ENCODE measurements at regions not wholly inside any gene's neighbourhood (a gene's known extent, or its start where the extent isn't known, plus 50 kb on each side); places are given as distances from the start of the nearest gene placed in this dataset.

DNA sequence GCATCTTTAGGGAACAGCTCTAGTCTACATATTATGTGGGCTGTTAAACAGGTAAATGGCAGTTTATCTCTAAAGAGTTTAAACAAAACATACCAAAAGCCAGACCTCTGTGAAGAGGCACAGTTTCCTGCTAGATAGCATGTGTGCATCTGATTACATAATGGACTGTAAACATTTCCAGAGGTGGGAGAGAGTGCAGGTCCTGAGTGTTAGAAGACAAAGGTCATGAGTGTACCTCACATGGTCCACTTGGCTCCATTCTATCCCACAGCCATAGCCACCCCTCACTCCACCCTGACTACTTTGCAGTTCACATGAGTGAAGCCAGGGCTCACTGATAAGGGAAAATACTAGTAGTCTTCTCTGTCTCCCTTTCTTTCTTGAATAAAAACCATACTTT, 233.4 kb downstream of the MTX2 start:
- no peak for DNase-seq (ENCODE audit: low read depth, low spot score)

DNA sequence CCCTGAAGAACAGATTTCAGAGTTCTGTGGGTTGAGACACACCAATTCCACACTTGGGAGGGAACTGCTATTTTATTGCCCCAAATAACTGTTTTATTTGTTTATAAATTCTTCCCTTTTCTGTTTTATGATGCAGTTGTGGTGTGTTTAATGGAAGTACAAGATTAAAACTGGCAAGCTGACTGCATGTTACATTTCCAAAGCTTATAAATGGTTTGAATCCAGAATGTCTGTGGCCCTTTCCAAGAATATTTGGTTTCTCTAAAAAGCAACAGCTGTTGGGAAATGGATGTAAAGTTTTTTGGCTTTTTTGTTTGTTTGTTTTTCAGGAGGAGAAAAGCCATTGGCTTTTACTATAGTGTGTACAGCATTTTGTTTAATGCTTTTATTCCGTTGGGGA, 234.5 kb downstream of the MTX2 start:
- no peak for DNase-seq (ENCODE audit: low read depth, low spot score)

DNA sequence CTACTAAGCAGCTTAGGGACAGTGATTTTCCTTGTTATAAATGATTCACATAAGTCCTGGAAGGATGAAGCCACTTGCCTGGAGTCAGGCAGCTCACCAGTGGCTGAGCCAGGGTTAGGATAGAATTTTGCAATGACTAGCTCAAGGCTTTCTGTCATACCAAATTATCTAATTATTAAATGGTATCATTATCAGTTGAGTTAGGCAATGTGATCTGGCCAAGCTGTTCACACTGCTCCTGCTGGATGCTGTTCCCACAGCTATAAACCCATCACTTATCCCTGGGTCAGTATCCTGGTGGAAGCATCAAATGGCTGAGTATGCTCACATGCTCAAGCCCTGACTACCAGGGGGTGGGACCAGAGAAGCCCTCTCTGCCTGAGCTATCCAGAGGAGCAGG, 235.2 kb downstream of the MTX2 start:
- no peak for DNase-seq (ENCODE audit: low read depth, low spot score)

DNA sequence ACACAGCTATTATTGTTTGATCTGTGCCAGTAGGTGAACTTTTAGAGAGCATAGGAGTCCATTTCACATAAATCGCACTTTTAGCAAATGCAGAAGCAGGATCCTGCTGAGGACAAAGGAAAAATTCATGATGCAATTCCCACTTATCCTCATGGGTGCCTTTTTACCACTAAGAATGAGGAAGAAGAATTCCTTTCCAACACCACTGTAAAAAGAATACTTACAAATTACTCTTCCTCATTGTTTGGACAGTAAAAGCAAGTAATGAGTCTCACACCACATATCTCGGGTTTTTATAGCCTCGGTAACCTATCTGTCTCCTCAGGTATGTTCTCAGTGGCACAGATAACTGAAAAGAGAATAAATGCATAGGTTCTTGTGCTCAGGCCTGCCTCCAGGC, 238.5 kb downstream of the MTX2 start:
- DNase-seq (ENCODE audit: low read depth, low spot score), result no peak

DNA sequence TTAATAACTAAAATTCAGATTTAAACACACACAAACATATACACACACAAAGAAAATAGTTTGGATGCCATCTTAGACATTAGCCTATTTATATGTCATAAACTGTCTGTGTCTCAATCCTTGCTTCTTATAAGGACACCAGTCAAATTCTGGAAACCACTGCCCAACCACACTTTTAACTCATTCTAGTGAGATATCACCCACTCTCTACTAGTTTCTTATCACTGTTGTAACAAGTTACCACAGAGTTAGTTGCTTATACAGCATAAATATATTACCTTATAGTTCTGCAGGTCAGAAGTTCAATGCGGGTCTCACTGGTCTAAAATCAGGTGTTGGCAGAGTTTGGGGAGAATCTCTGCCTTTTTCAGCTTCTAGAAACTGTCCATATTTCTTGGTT, 239.1 kb downstream of the MTX2 start:
- DNase-seq (ENCODE audit: low read depth, low spot score), result no peak

DNA sequence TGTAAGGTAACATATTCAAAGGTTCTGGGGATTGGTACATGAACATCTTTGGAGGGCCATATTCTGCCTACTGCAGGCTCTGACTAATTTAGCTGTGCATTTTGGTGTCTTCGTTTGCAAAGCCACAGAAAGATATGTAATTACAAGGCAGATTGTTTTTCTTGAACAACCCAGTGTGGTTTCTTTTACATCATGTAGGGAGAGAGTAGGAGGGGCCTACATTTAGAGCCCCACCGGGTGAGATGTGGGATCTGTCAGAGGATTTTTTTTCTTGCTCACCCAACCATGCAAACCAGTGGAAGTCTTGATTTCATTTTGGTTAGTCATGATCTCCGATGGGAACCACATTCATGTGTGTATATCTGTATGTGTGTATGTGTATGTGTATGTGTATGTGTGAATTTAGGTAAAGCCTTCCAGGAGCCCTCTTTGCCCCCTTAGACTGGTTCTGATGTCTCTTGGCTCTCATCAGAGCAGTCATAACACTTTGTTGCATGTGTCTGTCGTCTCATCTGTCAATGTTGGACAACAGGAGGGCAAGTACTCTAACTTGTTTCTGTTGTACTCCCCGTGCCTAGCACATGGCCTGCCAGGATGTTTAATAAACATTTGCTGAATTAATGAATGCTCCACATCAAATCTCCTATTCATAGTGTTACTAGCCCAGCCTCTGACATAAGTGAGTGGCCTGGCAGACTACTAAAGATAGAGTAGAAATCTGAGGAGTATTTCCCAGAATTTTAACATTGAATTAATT, 239.9 kb downstream of the MTX2 start:
- DNase-seq (ENCODE audit: low read depth, low spot score), result no peak

DNA sequence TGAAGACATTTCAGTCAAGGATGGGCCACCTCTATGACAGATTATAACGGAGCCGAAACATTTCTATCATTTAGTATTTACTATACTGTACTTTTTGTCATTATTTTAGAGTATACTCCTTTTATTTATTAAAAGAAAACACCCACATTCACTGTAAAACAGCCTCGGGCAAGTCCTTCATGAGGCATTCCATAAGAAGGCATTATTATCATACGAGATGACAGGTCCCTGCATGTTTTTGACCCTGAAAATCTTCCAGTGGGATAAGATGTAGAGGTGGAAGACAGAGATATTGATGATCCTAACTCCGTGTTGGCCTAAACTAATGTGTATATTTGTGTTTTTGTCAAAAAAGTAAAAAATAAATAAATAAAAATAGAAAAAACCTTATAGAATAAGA, 245.0 kb downstream of the MTX2 start:
- no peak for DNase-seq (ENCODE audit: low read depth, low spot score)

DNA sequence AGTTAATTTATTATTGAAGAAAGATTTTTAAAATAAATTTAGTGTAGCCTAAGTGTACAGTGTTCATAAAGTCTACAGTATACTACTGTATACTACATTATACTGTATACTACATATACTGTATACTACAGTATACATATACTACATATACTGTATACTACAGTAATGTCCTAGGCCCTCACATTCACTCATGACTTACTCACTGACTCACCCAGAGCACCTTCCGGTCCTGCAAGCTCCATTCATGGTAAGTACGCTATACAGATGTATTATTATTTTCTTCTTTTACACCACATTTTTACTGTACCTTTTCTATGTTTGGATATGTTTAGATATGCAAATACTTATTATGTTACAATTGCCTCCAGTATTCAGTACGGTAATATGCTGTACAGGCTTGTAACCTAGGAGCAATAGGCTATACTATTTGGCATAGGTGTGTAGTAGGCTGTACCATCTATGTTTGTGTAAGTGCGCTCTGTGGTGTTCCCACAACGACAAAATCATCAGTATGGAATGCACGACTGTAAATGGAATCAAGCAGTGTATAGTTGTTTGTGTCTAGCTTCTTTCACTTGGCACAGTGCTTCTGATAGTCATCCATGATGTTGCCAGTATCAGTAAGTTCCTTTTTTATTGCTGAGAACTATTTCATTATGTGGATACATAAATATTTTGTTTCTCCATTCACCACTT, 245.7 kb downstream of the MTX2 start:
- DNase-seq (ENCODE audit: low read depth, low spot score), result no peak

DNA sequence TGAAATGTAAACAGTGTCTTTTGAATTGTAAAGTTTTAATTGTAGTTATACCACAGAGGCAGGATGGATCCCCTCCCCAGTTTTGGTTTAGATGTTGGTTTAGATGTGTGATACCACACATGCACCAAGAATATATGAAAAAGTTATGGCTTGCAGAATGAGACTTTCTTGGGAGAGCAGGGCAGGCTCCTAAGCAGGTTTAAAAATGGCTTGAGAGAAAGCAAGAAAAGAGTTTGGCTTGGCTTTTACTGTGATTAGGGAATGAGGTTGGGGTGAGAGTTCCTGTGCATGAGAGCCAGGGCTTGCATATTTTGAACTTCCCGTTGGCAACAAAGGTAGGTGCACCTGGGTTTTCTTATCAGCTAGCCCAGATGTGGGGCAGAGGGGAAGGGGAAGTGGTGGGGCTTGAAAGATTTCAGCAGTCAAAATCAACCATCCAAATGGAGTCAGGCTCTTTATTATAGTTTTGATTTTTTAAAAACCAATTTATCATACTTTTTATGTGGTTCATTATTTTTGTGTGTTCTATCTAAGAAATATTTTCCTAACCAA, 246.9 kb downstream of the MTX2 start:
- no peak for DNase-seq (ENCODE audit: low read depth, low spot score)

DNA sequence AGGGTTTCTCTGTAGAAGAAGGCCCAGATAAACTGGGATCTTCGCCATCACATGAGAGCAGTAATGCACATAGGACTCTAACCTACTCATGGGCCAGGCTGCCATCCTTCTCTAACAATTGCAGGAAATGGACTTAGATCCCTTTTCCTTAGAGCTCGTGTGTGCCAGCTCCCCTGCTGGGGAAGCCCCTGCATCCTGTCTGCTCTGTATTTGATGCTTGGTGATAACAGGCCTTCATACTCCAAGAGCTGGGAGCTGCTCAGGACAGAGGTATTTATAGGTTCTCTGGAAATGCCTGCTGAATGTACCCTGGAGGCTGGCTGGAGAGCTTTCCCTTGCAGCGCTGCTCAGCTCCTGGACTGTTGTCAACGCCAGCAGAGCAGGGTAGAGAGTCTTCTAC, 249.6 kb downstream of the MTX2 start:
- DNase-seq (ENCODE audit: low read depth, low spot score), result no peak

DNA sequence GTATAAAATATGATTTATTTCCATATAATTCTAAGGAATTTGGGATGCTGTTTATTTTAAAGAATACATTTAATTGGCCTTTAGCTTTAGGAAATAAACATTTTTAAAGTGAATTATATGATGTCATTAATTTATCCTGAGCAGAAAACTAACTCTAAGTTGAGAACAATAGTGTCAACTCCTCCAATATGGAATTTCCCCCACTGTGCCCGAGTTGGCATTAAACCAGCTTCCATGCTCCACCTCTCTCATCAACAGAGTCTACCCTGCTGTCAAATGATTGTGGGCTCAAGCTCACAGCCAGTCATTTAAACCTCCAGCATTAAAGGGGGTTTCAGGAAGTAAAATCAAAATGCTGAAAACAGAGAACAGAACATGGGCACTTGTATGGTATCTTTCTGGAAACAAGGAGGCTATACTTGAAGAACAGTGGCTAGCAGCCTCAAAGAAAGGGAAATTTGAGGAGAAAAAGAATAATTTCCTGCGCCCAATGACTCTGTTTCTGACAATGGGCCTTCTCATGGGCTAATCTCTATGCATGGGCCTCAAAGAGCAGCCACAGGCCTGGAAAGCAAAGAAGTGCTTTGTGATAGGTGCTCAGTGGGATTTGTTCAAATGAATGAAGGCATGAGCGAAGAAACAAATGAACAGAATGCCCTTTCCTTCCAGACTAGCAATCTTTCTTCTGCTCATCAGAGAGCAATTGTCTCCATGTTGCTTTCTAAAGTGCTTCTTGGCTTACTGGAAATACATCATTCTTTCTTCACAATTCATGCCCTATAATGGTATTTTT, 252.8 kb downstream of the MTX2 start:
- no peak for DNase-seq (ENCODE audit: low read depth, low spot score)

DNA sequence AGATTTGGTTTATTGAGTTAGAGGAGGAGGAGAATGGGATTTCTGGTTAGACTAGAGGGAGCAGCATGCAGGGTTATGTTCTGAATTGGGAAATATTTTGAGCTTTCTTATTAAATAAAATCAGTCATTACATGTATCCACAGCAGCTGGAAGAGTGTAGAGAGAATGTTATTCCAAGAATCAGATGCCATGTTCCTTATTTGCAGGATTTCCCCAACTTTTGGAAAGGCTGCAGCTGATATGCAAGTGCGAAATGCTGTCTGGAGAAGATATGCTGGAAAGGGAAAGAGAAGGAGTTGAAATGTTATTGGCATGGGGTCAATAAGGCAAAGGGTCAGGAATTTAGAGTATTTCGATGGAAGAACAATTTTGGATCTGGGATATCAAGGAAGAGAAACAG, 255.8 kb downstream of the MTX2 start:
- no peak for DNase-seq (ENCODE audit: low read depth, low spot score)

DNA sequence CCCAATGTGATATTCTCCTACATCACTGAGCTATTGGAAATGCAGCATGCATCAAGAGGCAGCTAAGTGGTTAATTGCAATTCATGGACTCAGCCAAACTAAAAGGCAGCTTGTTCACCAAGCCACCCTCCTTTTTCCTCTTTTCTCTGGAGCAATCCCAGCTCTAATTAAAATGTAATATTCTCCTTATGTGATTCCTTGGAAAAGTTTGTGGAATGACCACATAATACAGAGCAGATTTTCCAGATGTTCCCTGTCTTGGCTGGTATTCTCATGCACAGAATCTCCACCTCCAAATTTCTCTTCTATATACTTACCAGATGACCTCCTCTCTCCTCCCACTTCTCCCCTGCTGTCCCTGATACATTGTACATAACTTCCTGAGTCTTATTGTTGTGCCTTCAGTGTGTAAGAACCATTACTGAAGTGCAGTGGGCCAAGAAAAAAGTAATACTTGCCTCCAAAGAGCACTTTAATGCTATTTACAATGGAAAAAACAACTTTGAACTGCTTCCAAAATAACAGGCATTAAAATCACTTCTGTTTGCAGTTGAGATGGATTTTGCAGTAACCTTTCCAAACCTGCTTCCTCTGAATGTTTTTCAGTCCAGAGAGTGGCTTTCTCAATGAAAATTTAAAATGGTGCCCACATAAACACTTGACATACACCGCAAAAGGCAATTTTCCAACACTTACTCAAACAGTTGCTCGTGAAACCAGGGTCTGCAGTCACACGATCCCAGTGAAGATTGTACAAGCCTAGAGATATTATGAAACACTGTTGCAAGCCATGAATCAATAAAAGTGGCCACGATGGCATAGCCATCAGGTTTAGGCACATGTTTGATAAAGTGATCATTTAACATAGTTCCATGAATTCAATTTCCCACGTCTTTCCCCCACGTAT, 258.0 kb downstream of the MTX2 start:
- no peak for DNase-seq (ENCODE audit: low read depth, low spot score)

DNA sequence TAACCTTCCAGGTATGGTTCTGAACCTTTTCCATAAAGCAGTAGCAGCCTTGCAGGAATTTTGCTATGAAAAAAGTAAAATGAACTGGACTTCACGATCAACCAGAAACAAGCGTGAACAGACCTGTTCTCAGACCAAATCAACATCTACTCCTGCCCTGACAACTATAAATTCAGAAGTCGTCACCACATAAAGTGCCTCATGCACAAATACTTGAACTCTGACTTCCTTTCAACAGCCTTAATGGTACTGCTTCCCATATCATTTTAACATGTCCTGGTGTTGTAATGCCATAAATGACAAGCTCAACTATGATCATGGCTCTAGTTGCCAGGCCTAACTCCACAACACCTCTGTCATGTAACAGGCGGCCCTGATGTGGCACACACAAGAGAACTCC, 262.4 kb downstream of the MTX2 start:
- DNase-seq (ENCODE audit: low read depth, low spot score), result no peak

DNA sequence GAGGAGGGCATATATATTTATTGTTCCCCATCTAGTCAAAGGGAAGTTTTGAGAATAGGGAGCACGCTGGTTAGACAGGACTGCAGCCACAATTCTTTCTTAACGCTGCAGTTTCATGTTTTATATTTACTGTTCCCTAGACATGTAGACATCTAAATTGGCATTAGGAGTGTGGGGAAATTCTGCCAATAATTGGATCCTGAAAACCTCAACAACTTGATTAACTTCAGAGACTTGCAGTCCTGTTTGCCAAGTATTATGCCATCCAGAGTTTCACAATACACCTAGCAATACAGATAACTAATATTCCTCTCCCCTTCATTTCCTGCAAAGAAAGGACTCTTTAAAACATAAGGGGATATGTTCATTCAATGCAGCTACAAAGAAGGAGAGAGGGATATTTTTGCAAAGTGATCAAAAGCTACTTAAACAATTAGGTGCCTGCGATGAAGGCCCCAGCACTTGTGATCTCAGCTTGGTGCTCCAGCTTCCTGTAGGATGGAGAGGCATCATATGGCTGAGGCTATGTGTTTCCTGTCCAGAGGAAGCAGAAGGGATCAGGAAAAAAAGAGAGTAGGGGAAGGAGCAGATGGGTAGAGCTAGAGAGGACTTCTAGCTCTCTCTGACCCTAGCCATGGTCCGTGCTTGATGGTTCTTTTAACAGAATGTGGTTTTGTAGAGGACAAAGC, 264.4 kb downstream of the MTX2 start:
- DNase-seq (ENCODE audit: low read depth, low spot score), result no peak

DNA sequence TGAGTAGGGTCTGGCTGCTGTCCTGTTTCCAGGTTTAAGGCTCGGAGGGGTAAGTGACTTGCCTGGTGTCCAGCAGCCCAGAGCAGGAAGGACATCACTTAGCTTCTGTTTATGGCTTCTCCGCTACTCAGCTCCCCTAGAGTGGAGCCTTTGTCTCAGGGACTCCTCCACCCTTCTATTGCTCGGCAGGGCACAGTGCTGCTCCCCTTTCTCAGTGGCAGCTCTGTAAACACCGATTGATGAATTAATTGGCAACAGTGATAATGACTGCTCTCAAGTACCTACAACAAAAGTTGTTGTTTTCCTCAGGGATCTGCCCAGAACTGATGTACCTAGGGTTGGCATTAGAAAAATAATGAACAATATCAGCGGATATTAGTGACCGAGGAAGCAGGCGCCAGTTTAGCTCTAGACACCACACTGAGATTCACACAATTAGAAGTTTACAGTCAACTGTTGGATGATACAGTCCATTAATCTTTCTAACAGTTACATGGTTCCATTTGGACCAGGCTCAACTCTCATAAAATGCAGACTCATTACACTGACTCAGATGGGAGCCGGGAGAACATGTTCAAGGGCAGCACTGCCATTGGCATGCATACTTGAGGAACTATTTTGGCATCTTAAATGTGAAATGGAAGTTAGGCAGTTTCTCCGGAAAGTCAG, 265.7 kb downstream of the MTX2 start:
- DNase-seq (ENCODE audit: low read depth, low spot score), result no peak

DNA sequence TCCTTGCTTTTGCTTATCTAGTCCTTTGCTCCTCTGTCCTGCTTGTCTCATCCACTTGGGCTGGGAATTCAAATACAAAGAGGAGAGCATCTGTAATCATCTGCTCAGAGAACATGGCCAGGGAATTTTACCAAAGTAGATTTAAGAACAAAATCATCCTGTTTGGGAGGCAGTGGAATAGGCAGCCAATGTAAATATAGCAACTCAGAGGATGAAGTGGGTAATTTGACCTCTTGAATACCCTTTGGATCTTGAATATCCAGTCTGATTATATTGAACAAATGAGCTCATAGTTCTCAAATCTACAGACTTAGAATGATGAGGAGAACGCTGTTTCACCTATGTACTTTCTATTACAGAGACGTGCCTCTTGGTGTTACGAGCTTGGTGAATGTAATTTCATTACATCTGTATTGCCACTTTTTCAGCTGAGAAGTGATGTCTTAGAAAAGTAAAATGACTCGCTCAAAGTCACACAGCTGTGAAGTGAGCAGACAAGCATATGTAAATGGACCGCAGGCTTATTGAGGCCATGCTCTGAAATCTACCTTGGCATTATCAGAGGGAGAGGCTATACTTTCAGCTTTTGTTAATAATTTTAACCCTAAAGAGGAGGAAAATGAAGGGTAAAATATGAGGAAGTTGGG, 266.3 kb downstream of the MTX2 start:
- DNase-seq (ENCODE audit: low read depth, low spot score), result no peak

DNA sequence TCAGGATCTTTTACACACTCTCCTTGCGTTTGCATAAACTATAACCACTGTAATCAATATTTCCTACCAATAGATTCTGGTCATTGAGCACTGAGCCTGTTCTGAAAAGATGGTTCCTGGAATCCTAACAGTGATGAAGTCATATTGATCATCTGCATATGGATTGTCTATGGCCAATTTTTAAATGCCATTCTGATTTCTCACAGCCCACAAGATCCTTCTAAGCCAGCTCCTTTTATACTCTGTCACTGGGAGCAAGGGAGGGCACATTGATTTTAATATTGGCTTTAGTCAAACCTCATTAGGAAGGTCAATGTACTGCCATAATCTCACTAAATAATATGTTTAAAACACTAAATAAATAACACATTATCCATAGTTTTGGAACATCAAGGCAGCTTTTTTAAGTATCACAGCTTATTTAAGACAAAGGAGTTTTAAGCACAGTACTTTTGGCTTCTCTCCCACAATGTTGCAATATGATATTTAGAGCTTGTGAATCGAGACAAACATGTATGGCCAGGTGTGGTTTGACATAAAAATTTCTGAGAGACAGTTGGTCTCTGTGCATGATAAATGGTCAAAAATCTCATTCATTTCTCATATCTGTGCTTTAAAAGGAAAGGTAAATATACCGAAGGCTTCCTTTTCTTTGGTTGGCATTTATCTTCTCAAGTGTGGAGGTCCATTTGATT, 267.3 kb downstream of the MTX2 start:
- DNase-seq (ENCODE audit: low read depth, low spot score), result no peak

DNA sequence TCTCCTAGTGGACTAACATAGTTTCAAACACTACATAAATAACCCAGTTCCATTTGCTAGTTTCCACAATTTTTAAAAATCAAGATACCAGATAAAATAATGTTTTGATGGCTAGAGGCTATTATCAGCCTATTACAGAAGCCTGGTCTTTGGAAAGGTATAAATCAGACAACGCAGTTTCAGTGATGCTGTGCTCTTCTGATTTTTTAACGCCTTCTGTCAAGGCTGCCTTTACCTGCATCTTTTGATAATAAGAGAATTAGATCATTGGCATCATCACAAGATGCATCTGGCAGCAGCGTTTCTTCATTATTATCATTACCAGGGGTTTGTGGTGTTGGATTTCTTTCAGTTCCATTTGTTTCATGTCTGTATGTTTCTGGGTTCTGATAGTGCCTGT, 268.7 kb downstream of the MTX2 start:
- DNase-seq (ENCODE audit: low read depth, low spot score), result no peak
